ENCODE measurements at regions not wholly inside any gene's neighbourhood (a gene's known extent, or its start where the extent isn't known, plus 50 kb on each side); places are given as distances from the start of the nearest gene placed in this dataset.
"Not testable (repeated sequence)": the region's sequence is repeated elsewhere in the genome, so short reads cannot be mapped to it uniquely, and the experiment has no call there.

DNA sequence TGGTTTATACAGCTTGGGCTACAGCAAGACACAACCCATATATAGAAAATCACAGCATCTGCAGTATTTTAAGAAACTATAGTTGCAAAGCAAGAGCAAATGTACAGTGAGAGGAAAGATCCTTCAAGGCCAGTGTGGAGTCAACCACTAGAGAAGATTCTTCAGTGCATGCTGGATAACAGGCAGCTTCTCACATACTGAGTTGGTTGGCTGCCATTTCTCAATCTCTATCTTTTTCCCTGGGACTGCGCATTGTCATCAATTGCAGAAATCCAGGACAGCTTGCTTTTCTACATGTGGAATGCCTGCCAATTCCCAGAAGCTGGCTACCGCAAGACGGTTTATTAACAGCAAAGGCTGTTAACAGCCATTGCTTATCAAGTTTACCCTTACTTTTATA, 646.5 kb downstream of the CDY1 start:
- not testable (repeated sequence) for TF ChIP-seq EZH2 (IDR thresholded peaks at IDR 0.05); CTCF (IDR thresholded peaks at IDR 0.05 in 2 of 3, conservative IDR thresholded peaks at IDR 0.05 in 1 of 3; ENCODE audit: borderline replicate concordance in 1 of 3, insufficient read depth in 1 of 3, low read depth in 2 of 3, low read length in 2 of 3); MAX (IDR thresholded peaks at IDR 0.05)
